ENCODE measurements at regions not wholly inside any gene's neighbourhood (a gene's known extent, or its start where the extent isn't known, plus 50 kb on each side); places are given as distances from the start of the nearest gene placed in this dataset.

DNA sequence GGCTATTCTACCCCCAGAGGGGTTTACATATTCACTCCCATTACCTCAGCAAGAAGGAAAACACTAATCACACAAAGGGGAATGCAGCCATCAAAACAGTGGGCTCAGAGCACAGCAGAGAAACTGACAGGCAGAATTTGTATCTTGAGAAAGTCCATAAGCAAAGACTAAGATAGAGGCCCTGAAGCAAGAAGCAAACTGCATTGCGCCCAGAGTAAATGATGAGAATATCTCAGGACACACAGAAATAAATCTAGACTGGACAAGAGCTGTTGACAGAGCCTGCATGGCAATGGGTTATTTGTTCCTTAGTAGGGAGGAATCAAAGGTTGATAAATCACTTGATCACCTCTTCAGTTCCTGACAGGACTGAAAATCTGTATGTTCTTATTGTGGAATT lies 440.7 kb upstream of the CELF2 start:
- ATAC-seq: no peak
- H3K36me3 ChIP-seq: no peaks in the 10 kb centered on the region
- H3K9me3 ChIP-seq: no peaks in the 10 kb centered on the region
- no peak overlapping the region for H3K27ac ChIP-seq
- no peak for DNase-seq
- no peak overlapping the region for H3K4me3 ChIP-seq
- intact Hi-C loops (cut with DNase I): no loop called here
- no peaks in the 10 kb centered on the region for H3K27me3 ChIP-seq
- H3K4me1 ChIP-seq: no peaks in the 10 kb centered on the region
- no peak for TF ChIP-seq CTCF (IDR thresholded peaks at IDR 0.05)

DNA sequence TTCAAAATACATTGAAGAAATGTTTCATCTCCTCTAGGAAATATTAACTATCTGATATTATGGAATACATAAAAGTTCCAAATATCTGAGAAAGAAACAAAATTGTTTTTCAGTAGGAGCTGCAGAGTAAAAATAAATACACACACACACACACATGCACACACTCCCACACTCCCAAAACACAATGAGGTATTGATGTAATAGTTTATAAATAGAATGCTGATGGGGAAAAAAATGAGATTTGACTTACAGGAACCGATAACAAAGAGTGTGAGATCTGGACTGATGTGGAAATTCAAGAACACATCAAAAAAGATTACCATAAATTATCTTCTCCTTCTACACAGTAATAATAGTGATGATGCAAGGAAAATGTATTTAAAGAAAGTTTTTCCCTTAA lies 438.0 kb upstream of the CELF2 start:
- ATAC-seq (no peak), DNase-seq (no peak)
- Histone ChIP-seq H3K4me3 (no peak overlapping the region), H3K36me3 (no peaks in the 10 kb centered on the region), H3K27me3 (no peaks in the 10 kb centered on the region), H3K9me3 (no peaks in the 10 kb centered on the region), H3K4me1 (no peaks in the 10 kb centered on the region), H3K27ac (no peak overlapping the region)
- no peak for TF ChIP-seq CTCF (IDR thresholded peaks at IDR 0.05)
- intact Hi-C loops (cut with DNase I): no loop called here

- no peak for ATAC-seq
- Histone ChIP-seq H3K27me3 (no peaks in the 10 kb centered on the region), H3K9me3 (no peaks in the 10 kb centered on the region), H3K4me3 (no peak overlapping the region), H3K27ac (no peak overlapping the region), H3K36me3 (no peaks in the 10 kb centered on the region), H3K4me1 (no peaks in the 10 kb centered on the region)
- intact Hi-C loops (cut with DNase I): no loop called here
- no peak for TF ChIP-seq CTCF (IDR thresholded peaks at IDR 0.05)
- DNase-seq: no peak
These were observed 433.5 kb upstream of the CELF2 start for GRCh38 chr10:10584161-10584560.

- Histone ChIP-seq H3K4me1 (no peaks in the 10 kb centered on the region), H3K4me3 (no peak overlapping the region), H3K9me3 (no peaks in the 10 kb centered on the region), H3K27ac (no peak overlapping the region), H3K27me3 (no peaks in the 10 kb centered on the region), H3K36me3 (no peaks in the 10 kb centered on the region)
- intact Hi-C loops (cut with DNase I): no loop called here
- no peak for ATAC-seq
- TF ChIP-seq CTCF (IDR thresholded peaks at IDR 0.05): no peak
- no peak for DNase-seq
These were observed 429.8 kb upstream of the CELF2 start for GRCh38 chr10:10587744-10588393.

DNA sequence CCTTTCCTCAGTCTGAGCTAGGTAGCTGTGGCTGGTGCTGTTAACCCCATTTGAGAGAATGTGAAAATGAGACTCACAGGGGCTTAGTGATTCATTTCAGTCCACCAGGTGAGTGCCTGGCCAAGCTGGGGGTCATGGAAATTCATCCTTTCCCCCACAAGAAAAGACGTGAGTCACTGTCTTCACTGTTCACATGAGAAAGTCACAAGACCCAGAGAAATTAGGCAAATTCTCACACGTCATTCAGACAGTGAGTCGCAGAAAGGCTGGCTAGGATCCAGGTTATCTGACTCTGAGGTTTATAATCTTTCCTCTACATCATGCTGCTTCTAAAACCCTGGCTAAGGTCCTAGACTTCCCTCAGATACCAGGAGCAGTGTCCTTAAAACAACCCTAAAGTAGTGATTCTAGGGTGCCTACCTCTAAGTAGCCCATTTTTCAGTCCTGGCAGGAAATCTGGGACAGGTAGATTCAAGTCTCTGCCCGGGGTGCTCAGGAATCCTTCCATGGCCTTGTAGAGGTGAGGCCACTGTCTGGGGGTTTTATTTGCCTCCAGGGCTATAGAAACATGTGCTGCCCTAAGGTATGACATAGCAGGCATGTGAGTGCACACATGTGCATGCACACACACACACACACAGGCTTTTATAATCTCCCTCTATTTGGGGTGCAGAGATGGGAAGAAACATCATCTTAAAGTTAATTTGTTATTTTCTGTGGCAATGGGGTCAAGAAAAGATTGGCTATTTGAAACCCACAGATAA lies 427.9 kb upstream of the CELF2 start:
- peak; percentile 28 for ATAC-seq
- no peaks in the 10 kb centered on the region for H3K36me3 ChIP-seq
- no peak for TF ChIP-seq CTCF (IDR thresholded peaks at IDR 0.05)
- intact Hi-C loops (cut with DNase I): no loop called here
- H3K4me1 ChIP-seq: no peaks in the 10 kb centered on the region
- H3K27me3 ChIP-seq: no peaks in the 10 kb centered on the region
- no peak overlapping the region for H3K27ac ChIP-seq
- no peak overlapping the region for H3K4me3 ChIP-seq
- DNase-seq: no peak
- no peaks in the 10 kb centered on the region for H3K9me3 ChIP-seq
